Activated CD8-positive, alpha-beta T cell treated with anti-CD3 and anti-CD28 coated beads, Interleukin-2, amount 10 ng/mL, durations not matched to agents 7 days and 5 days (primary cell): ENCODE measurements at regions not wholly inside any gene's neighbourhood (a gene's known extent, or its start where the extent isn't known, plus 50 kb on each side); places are given as distances from the start of the nearest gene placed in this dataset.

Source experiments
- ATAC-seq: fragments of 150-1000 bp; cut with Tn5 transposase; one replicate; pipeline ENCODE4 v1.10.0; 2021; ENCODE audit warnings: moderate library complexity
- CTCF ChIA-PET: fragments of 350-600 bp; sonication (Branson Sonifier 250); formaldehyde crosslinking; loops from one replicate; lab custom pipeline; 2021; ENCODE audit warnings: antibody characterized with exemption; lab: Charles Lee
- POLR2A ChIA-PET: fragments of 350-600 bp; sonication (Branson Sonifier 250); formaldehyde crosslinking; loops from one replicate; lab custom pipeline; 2021; ENCODE audit warnings: antibody characterized with exemption; lab: Charles Lee
- DNase-seq: peaks from one replicate; pipeline ENCODE4 v3.0.0-alpha.2; 2020
- H3K27ac Mint-ChIP-seq: one replicate; pipeline ENCODE4 v1.8.0; 2021; ENCODE audit warnings: mild to moderate bottlenecking, mixed read lengths
- H3K27me3 Mint-ChIP-seq: one replicate; pipeline ENCODE4 v1.8.0; 2021; ENCODE audit warnings: low read depth, mixed read lengths
- H3K36me3 Mint-ChIP-seq: one replicate; pipeline ENCODE4 v1.8.0; 2021; ENCODE audit warnings: low read depth, mixed read lengths
- H3K4me1 Mint-ChIP-seq: one replicate; pipeline ENCODE4 v1.8.0; 2021; ENCODE audit warnings: low read depth, mixed read lengths
- H3K4me3 Mint-ChIP-seq: one replicate; pipeline ENCODE4 v1.8.0; 2021; ENCODE audit warnings: mild to moderate bottlenecking, mixed read lengths
- H3K9me3 Mint-ChIP-seq: one replicate; pipeline ENCODE4 v1.8.0; 2022; ENCODE audit warnings: mixed read lengths; ENCODE audit not compliant: insufficient read depth

GRCh38 chr17:72063262-72063661 is 57.6 kb upstream of the SOX9 start:
- Mint-ChIP-seq H3K9me3 (no peaks in the 10 kb centered on the region), H3K27ac (no peak overlapping the region), H3K36me3 (no peaks in the 10 kb centered on the region), H3K4me1 (no peaks in the 10 kb centered on the region), H3K27me3 (no peaks in the 10 kb centered on the region), H3K4me3 (no peak overlapping the region)
- CTCF ChIA-PET, result no interaction called here
- ATAC-seq, result no peak
- no peak for DNase-seq
- POLR2A ChIA-PET, result no interaction called here

- ATAC-seq, result no peak
- Mint-ChIP-seq H3K9me3 (no peaks in the 10 kb centered on the region), H3K4me1 (no peaks in the 10 kb centered on the region), H3K4me3 (no peak overlapping the region), H3K27me3 (no peaks in the 10 kb centered on the region), H3K36me3 (no peaks in the 10 kb centered on the region), H3K27ac (no peak overlapping the region)
- ChIA-PET CTCF (no interaction called here), POLR2A (no interaction called here)
- DNase-seq, result no peak
Measured at GRCh38 chr17:72063756-72064450, 56.9 kb upstream of the SOX9 start.

- no peaks in the 10 kb centered on the region for H3K27me3 Mint-ChIP-seq
- H3K4me1 Mint-ChIP-seq, result no peaks in the 10 kb centered on the region
- ChIA-PET CTCF (no interaction called here), POLR2A (no interaction called here)
- H3K27ac Mint-ChIP-seq, result no peak overlapping the region
- no peak for ATAC-seq
- no peak overlapping the region for H3K4me3 Mint-ChIP-seq
- DNase-seq, result no peak
- no peaks in the 10 kb centered on the region for H3K36me3 Mint-ChIP-seq
- H3K9me3 Mint-ChIP-seq, result no peaks in the 10 kb centered on the region
Measured at GRCh38 chr17:72064606-72065193, 56.1 kb upstream of the SOX9 start.

GRCh38 chr17:72065556-72065955 is 55.3 kb upstream of the SOX9 start:
- H3K27ac Mint-ChIP-seq, result no peak overlapping the region
- no peaks in the 10 kb centered on the region for H3K27me3 Mint-ChIP-seq
- H3K4me3 Mint-ChIP-seq, result no peak overlapping the region
- no peaks in the 10 kb centered on the region for H3K4me1 Mint-ChIP-seq
- DNase-seq (no peak), ATAC-seq (no peak)
- ChIA-PET CTCF (no interaction called here), POLR2A (no interaction called here)
- H3K36me3 Mint-ChIP-seq, result no peaks in the 10 kb centered on the region
- H3K9me3 Mint-ChIP-seq, result no peaks in the 10 kb centered on the region

- Mint-ChIP-seq H3K27me3 (no peaks in the 10 kb centered on the region), H3K36me3 (no peaks in the 10 kb centered on the region), H3K27ac (no peak overlapping the region), H3K4me1 (no peaks in the 10 kb centered on the region), H3K4me3 (no peak overlapping the region), H3K9me3 (no peaks in the 10 kb centered on the region)
- DNase-seq (no peak), ATAC-seq (no peak)
- POLR2A ChIA-PET, result no interaction called here
- CTCF ChIA-PET, result no interaction called here
Measured at GRCh38 chr17:72068643-72069042, 52.2 kb upstream of the SOX9 start.

- Mint-ChIP-seq H3K27ac (no peak overlapping the region), H3K4me1 (no peaks in the 10 kb centered on the region), H3K36me3 (no peaks in the 10 kb centered on the region), H3K9me3 (no peaks in the 10 kb centered on the region), H3K27me3 (no peaks in the 10 kb centered on the region), H3K4me3 (no peak overlapping the region)
- ATAC-seq (no peak), DNase-seq (no peak)
- POLR2A ChIA-PET, result no interaction called here
- CTCF ChIA-PET, result no interaction called here
Measured at GRCh38 chr17:72069586-72070202, 51.1 kb upstream of the SOX9 start.
